Ovary (tissue), 3 donors: ENCODE measurements at regions not wholly inside any gene's neighbourhood (a gene's known extent, or its start where the extent isn't known, plus 50 kb on each side); places are given as distances from the start of the nearest gene placed in this dataset.

Experiments used
- POLR2A ChIP-seq: fragments of 450-650 bp; IDR thresholded peaks from one replicate; pipeline ENCODE4 v1.6.1; 2017; ENCODE audit warnings: antibody characterized with exemption, mild to moderate bottlenecking, moderate library complexity
- TF ChIP-seq, protein P1 (sequence below), 3 donors: fragments of 450-650 bp in 2 of 3; fragments of 200-600 bp in 1 of 3; IDR thresholded peaks; one replicate each; pipeline versions ENCODE4 v1.5.1 to v1.8.0; 2016 to 2022; ENCODE audit warnings: antibody characterized with exemption in 3 of 3, mild to moderate bottlenecking in 1 of 3
- donor health status: DM: no; HTN: no; CAD: no.

DNA sequence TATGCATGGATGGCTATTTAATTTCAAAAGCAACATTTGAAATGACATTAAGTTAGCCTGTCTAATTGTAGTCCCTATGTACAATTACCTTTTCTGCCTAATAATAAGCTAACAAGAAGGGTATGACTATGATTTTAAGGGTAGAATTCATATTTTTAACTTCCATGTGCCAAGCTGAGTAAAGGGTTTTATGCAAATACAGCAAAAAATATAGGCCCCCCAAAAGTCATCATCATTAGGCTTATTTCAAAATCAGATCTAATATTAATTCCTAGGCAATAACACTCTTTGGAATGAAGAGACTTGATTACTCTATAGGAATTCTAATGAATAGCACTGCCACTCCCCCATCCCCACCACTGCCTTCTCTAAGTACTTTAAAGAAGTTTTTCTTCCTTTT is 155.9 kb upstream of the DYNLRB2 start:
- TF ChIP-seq, protein P1, sequence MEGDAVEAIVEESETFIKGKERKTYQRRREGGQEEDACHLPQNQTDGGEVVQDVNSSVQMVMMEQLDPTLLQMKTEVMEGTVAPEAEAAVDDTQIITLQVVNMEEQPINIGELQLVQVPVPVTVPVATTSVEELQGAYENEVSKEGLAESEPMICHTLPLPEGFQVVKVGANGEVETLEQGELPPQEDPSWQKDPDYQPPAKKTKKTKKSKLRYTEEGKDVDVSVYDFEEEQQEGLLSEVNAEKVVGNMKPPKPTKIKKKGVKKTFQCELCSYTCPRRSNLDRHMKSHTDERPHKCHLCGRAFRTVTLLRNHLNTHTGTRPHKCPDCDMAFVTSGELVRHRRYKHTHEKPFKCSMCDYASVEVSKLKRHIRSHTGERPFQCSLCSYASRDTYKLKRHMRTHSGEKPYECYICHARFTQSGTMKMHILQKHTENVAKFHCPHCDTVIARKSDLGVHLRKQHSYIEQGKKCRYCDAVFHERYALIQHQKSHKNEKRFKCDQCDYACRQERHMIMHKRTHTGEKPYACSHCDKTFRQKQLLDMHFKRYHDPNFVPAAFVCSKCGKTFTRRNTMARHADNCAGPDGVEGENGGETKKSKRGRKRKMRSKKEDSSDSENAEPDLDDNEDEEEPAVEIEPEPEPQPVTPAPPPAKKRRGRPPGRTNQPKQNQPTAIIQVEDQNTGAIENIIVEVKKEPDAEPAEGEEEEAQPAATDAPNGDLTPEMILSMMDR (IDR thresholded peaks at IDR 0.05), result no peak
- TF ChIP-seq POLR2A, result no peak
